OCI-LY3 (cell line): ENCODE measurements at regions not wholly inside any gene's neighbourhood (a gene's known extent, or its start where the extent isn't known, plus 50 kb on each side); places are given as distances from the start of the nearest gene placed in this dataset.

Experiments used
- CTCF ChIP-seq: fragments of 200-600, 300-600 bp; sonication (generic); IDR thresholded peaks from 2 replicates; pipeline ENCODE4 v1.5.1; 2014; ENCODE audit warnings: antibody characterized with exemption, low read length, low read depth
- EZH2phosphoT487 ChIP-seq: fragments of 200-600 bp; shearing (Covaris generic); IDR thresholded peaks from 2 replicates; pipeline ENCODE4 v1.6.1; 2018; ENCODE audit warnings: antibody characterized with exemption, mixed run types, low read depth

- TF ChIP-seq CTCF = no peak
- TF ChIP-seq EZH2phosphoT487 = no peak
These were observed 81.3 kb upstream of the SOX9 start for GRCh38 chr17:72039490-72039889.
